ENCODE measurements at regions not wholly inside any gene's neighbourhood (a gene's known extent, or its start where the extent isn't known, plus 50 kb on each side); places are given as distances from the start of the nearest gene placed in this dataset.

DNA sequence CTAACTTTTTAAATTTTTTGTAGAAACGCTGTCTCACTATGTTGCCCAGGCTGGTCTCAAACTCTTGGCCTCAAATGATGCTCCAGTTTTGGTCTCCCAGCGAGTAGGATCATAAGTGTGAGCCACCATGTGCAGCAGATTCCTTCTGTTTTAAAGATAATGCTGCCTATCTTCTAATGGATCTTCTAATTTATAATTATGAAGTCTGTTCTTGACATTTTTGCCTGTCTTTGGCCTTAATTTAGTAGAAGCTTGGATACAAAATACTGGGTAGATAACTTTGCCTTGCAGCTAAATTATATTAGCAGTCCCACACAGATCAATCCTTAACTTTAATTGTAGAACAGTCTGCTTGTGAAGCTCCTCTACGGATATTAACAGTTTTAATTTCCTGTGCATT, 566.6 kb upstream of the CDH8 start:
- H3K36me3 Mint-ChIP-seq (ENCODE audit: low read depth): no peaks in the 10 kb centered on the region
- no peaks in the 10 kb centered on the region for H3K36me3 ChIP-seq (ENCODE audit: insufficient read depth, low read length)
- TF ChIP-seq, protein P1, sequence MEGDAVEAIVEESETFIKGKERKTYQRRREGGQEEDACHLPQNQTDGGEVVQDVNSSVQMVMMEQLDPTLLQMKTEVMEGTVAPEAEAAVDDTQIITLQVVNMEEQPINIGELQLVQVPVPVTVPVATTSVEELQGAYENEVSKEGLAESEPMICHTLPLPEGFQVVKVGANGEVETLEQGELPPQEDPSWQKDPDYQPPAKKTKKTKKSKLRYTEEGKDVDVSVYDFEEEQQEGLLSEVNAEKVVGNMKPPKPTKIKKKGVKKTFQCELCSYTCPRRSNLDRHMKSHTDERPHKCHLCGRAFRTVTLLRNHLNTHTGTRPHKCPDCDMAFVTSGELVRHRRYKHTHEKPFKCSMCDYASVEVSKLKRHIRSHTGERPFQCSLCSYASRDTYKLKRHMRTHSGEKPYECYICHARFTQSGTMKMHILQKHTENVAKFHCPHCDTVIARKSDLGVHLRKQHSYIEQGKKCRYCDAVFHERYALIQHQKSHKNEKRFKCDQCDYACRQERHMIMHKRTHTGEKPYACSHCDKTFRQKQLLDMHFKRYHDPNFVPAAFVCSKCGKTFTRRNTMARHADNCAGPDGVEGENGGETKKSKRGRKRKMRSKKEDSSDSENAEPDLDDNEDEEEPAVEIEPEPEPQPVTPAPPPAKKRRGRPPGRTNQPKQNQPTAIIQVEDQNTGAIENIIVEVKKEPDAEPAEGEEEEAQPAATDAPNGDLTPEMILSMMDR (IDR thresholded peaks at IDR 0.05): no peak
- H3K27ac ChIP-seq (ENCODE audit: low read depth in 1 of 2, low read length in 2 of 2): no peak overlapping the region
- CTCF ChIA-PET: no interaction called here
- peaks cover 9% of the 10 kb centered on the region for H3K9me3 Mint-ChIP-seq
- no peaks in the 10 kb centered on the region for H3K27me3 Mint-ChIP-seq
- DNase-seq (no peak), ATAC-seq (ENCODE audit: poor library complexity) (no peak)
- H3K4me3 Mint-ChIP-seq: no peak overlapping the region
- POLR2A ChIA-PET: no interaction called here
- H3K4me1 ChIP-seq (ENCODE audit: insufficient read depth, low read length): no peaks in the 10 kb centered on the region
- H3K27ac Mint-ChIP-seq: no peak overlapping the region
- intact Hi-C loops (cut with DNase I, micrococcal nuclease): no loop called here
- H3K4me3 ChIP-seq (ENCODE audit: low read length): no peak overlapping the region
- H3K4me1 Mint-ChIP-seq (ENCODE audit: low read depth): no peaks in the 10 kb centered on the region
- no peaks in the 10 kb centered on the region for H3K27me3 ChIP-seq (ENCODE audit: control insufficient read depth in 1 of 2, insufficient read depth in 2 of 2, low read length in 2 of 2)
- peaks cover 4% of the 10 kb centered on the region in 2 experiments for H3K9me3 ChIP-seq (ENCODE audit: control insufficient read depth in 1 of 2, insufficient read depth in 1 of 2, low read length in 2 of 2)

- POLR2A ChIA-PET: no interaction called here
- no peak for DNase-seq
- Histone ChIP-seq H3K4me3 (ENCODE audit: low read length) (no peak overlapping the region), H3K4me1 (ENCODE audit: insufficient read depth, low read length) (no peaks in the 10 kb centered on the region), H3K36me3 (ENCODE audit: insufficient read depth, low read length) (no peaks in the 10 kb centered on the region), H3K27ac (ENCODE audit: low read depth in 1 of 2, low read length in 2 of 2) (no peak overlapping the region), H3K27me3 (ENCODE audit: control insufficient read depth in 1 of 2, insufficient read depth in 2 of 2, low read length in 2 of 2) (no peaks in the 10 kb centered on the region), H3K9me3 (ENCODE audit: control insufficient read depth in 1 of 2, insufficient read depth in 1 of 2, low read length in 2 of 2) (peaks cover 4 to 12% of the 10 kb centered on the region in 2 experiments)
- no peak overlapping the region for H3K27ac Mint-ChIP-seq
- intact Hi-C loops (cut with DNase I, micrococcal nuclease): no loop called here
- no peak overlapping the region for H3K4me3 Mint-ChIP-seq
- H3K27me3 Mint-ChIP-seq: no peaks in the 10 kb centered on the region
- CTCF ChIA-PET: no interaction called here
- H3K9me3 Mint-ChIP-seq: peaks cover 16% of the 10 kb centered on the region
- no peak for ATAC-seq (ENCODE audit: poor library complexity)
- H3K36me3 Mint-ChIP-seq (ENCODE audit: low read depth): no peaks in the 10 kb centered on the region
- TF ChIP-seq, protein P1 (IDR thresholded peaks at IDR 0.05): no peak
- H3K4me1 Mint-ChIP-seq (ENCODE audit: low read depth): no peaks in the 10 kb centered on the region
Observed at GRCh38 chr16:62597875-62598274, 561.6 kb upstream of the CDH8 start.

DNA sequence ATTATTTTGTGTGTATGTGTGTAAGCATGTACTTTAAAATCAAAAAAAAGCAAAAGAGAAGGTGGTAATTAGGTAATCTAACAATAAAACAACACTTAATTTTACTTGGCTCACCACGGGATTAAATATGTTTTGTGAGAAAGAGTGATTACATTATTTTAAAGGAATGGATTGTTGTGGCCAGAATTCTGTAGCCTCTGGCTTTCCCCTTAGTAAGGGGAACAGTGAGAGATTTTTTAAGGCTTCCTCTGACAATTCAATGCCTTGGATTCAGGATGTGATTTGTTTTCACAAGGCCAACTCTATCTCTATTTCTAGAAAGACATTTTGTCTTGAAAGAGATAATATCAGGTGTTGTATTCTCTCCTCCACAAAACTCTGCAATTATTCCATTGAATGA, 560.3 kb upstream of the CDH8 start:
- intact Hi-C loops (cut with DNase I, micrococcal nuclease): no loop called here
- Histone ChIP-seq H3K27me3 (ENCODE audit: control insufficient read depth in 1 of 2, insufficient read depth in 2 of 2, low read length in 2 of 2) (no peaks in the 10 kb centered on the region), H3K4me1 (ENCODE audit: insufficient read depth, low read length) (no peaks in the 10 kb centered on the region), H3K9me3 (ENCODE audit: control insufficient read depth in 1 of 2, insufficient read depth in 1 of 2, low read length in 2 of 2) (peaks cover 3 to 12% of the 10 kb centered on the region in 2 experiments), H3K27ac (ENCODE audit: low read depth in 1 of 2, low read length in 2 of 2) (no peak overlapping the region), H3K36me3 (ENCODE audit: insufficient read depth, low read length) (no peaks in the 10 kb centered on the region), H3K4me3 (ENCODE audit: low read length) (no peak overlapping the region)
- DNase-seq (no peak), ATAC-seq (ENCODE audit: poor library complexity) (no peak)
- no peaks in the 10 kb centered on the region for H3K27me3 Mint-ChIP-seq
- peaks cover 18% of the 10 kb centered on the region for H3K9me3 Mint-ChIP-seq
- TF ChIP-seq, protein P1 (IDR thresholded peaks at IDR 0.05): no peak
- no peak overlapping the region for H3K4me3 Mint-ChIP-seq
- no peaks in the 10 kb centered on the region for H3K36me3 Mint-ChIP-seq (ENCODE audit: low read depth)
- ChIA-PET CTCF (no interaction called here), POLR2A (no interaction called here)
- H3K4me1 Mint-ChIP-seq (ENCODE audit: low read depth): no peaks in the 10 kb centered on the region
- H3K27ac Mint-ChIP-seq: no peak overlapping the region

All from CD4-positive, alpha-beta T cell (primary cell).